ENCODE measurements at regions not wholly inside any gene's neighbourhood (a gene's known extent, or its start where the extent isn't known, plus 50 kb on each side); places are given as distances from the start of the nearest gene placed in this dataset.
"Not testable (repeated sequence)": the region's sequence is repeated elsewhere in the genome, so short reads cannot be mapped to it uniquely, and the experiment has no call there.

DNA sequence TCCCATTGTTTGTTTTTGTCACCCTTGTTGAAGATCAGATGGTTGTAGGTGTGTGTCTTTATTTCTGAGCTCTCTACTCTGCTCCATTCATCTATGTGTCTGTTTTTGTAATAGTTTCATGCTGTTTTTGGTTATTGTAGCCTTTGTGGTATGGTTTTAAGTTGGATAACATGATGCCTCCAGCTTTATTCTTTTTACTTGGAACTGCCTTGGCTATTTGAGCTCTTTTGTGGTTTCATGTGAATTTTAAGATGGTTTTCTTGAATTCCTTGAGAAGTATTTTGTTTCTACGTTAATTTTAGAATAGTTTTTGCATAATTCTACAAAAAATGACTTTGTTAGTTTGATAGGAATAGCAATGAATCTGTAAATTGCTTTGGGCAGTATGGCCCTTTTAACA lies 170.0 kb upstream of the IGFBP3 start:
- DNase-seq = no peak

GRCh38 chr7:46089281-46089680 lies 168.2 kb upstream of the IGFBP3 start:
- no peak for DNase-seq

GRCh38 chr7:46088486-46088885 lies 167.4 kb upstream of the IGFBP3 start:
- not testable (repeated sequence) for DNase-seq

DNA sequence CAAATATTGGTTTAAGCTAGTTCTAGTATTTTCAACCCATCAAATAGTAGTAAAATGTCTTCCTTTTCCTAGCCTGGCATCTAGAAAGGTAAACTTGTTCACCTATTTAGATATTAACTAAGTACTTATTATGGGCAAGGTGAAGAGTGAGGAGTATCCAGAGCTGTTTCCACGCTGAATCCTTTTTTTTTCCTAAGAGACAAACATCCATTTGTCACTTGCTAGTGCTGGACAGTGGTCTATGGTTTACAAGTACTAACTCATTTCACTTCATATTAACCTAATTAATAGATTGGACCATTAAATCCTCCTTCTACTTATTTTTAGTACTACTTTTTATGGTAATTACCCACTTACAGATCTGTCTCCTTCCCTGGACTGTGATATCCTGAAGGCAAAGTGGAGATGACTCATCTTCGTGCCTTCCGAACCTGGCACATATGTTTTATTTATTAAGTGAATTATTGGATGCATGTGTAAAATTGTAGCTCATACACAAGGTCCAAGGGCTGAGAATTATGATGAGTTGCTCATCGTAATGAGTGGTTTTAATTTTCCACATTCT lies 159.6 kb upstream of the IGFBP3 start:
- DNase-seq = no peak

DNA sequence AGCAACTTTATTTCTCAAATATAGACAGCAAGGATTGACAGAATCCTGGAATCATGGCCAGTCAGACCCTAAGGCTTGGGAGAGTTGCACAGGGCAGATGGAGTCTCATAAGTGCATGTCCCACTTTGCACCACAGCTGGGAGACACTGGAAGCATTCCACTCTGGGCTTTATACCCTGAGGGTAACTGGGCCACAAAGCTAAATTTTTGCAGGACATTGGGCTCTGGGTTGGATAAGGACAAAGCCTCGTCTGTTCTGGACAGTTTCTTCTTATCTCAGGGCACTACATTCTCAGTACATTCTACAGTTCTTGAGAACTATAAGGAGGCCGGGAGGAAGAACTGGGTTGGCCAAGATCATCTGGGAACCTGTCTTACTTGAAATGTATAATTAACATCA lies 158.3 kb upstream of the IGFBP3 start:
- DNase-seq = no peak

DNA sequence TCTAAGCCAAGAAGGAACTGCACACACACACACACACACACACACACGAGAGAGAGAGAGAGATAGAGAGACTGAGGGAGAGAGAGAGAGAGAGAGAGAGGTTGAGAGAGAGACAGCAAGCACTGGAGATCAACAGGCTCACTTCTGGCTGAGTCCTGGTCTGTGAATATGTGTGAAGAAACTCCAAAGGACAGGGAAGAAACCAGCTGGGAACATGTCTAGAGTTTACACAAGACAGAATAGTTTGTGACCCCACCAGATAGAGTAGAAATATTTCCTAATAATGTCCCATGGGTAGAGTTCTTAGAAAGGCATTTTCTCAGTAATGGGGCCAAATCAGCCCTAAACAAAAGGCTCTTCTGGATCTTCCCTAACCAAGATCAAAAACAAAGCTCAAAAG lies 155.5 kb upstream of the IGFBP3 start:
- no peak for DNase-seq

GRCh38 chr7:46072722-46073121 lies 151.7 kb upstream of the IGFBP3 start:
- no peak for DNase-seq

GRCh38 chr7:46071601-46072000 lies 150.5 kb upstream of the IGFBP3 start:
- DNase-seq = no peak

DNA sequence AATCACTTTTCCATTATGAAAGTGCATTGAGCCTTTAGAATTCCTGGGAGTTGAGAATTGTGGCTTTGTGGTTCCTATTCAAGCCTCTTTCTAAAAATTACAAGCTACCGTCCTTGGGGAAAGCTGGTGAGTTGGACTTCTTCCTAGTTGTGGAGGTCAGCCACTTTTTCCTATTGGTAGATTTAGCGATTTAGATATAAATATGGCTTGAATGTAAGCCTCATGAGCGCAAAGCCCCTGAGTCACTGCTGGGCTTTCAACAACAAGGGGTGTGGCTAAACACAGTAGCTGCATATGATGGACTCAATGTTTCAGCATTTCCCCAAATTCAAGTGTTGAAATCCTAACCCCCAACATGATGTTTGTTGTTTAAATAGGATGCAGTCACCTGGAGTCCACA lies 150.0 kb upstream of the IGFBP3 start:
- no peak for DNase-seq

DNA sequence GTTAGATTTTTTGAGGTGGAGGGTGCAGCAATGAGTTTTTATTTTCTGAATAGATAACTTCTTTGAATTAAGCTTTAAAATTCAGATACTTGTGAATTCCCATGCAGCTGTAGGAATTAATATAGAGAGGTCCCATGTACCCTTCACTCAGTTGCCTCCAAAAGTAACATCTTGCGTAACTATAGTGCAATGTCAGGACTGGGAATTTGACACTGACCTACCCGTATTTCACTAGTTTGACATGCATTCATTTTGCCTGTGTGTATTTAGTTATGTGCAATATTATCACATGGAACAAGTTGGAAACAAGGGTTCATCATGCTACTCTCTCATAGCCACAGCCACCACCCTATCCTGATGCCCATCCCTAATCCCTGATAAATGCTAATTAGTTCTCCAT lies 147.1 kb upstream of the IGFBP3 start:
- no peak for DNase-seq

DNA sequence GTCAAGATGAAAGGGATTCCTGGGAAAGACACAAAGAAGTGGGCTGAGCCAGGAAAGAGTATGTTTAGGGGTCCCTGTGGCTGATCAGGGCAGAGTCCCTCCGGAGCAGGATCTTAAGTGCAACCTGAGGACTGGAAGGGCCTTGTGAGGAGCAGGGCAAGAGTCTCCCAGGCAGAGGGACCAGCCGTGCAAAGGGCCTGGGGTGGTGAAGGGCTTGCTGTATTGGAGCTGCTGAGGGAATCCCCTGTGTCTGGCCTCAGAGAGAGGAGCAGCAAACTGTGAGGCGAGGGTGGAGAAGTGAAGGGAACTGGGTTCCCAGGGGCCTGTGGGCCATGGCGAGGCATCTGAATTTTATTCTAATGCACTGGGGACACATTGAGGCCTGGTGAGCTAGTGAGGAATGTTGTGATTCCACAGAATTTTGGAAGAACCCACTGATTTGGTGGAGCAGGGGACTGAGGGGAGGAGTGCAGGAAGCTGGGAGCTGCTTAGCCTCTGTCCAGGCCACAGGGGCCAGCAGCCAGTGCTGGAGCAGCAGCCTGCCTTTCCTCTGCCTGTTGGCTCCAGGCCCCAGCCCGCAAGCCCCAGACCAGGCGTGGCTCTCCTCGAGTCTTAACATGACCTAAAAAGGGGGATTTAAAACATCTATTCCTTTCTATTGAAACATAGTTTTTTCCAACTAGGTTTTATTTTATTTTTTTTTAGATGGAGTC lies 138.4 kb upstream of the IGFBP3 start:
- DNase-seq = no peak

- no peak for DNase-seq
Measured at GRCh38 chr7:46058086-46058823, 137.2 kb upstream of the IGFBP3 start.

- DNase-seq = no peak
Measured at GRCh38 chr7:46054915-46055314, 133.8 kb upstream of the IGFBP3 start.

GRCh38 chr7:46054272-46054671 lies 133.2 kb upstream of the IGFBP3 start:
- no peak for DNase-seq

DNA sequence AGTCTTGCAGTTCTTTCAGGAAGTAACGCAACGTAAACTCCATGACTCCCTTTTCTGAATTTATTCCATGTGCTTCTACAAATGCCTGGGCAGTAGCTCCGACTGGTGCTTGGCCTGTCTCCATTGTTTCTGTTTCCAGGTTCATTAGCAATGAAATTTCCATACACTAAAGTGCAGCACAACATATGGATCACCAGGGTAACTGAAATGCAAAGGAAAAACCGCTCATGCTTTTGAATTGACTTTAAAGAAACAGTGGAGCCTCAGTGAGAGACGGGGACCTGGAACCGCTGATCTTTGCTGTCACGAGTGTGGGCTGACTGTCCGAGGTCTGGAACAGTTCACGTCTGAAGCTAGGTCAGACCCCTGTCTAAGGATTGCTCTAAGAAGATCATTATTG lies 126.5 kb upstream of the IGFBP3 start:
- DNase-seq = no peak

DNA sequence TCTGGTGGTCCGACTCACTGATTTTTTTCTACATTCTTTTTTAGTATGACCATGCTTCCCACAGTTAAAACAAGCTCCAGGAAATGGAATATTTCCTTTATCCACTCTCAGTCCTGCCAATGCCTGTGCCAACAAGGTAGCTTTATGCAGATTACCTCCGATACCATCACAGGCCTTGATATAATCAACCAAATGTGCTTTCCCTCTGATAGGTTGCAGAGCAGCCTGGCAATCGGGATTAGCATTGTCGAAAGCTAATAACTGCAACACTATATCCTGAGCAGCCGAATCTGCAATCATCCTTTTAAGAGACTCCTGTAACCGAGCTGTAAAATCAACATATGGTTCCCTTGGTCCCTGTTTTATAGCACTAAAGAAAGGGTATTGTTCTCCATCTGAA lies 122.3 kb upstream of the IGFBP3 start:
- DNase-seq = not testable (repeated sequence)

- not testable (repeated sequence) for DNase-seq
Measured at GRCh38 chr7:46039813-46040212, 118.7 kb upstream of the IGFBP3 start.

- no peak for DNase-seq
Measured at GRCh38 chr7:46035166-46035565, 114.1 kb upstream of the IGFBP3 start.

GRCh38 chr7:46034056-46034768 lies 113.1 kb upstream of the IGFBP3 start:
- no peak for DNase-seq

GRCh38 chr7:46033592-46033991 lies 112.5 kb upstream of the IGFBP3 start:
- no peak for DNase-seq

- no peak for DNase-seq
Measured at GRCh38 chr7:46032942-46033341, 111.9 kb upstream of the IGFBP3 start.

GRCh38 chr7:46032353-46032752 lies 111.3 kb upstream of the IGFBP3 start:
- DNase-seq = no peak

- no peak for DNase-seq
Measured at GRCh38 chr7:46029111-46029704, 108.1 kb upstream of the IGFBP3 start.
